ENCODE measurements at regions not wholly inside any gene's neighbourhood (a gene's known extent, or its start where the extent isn't known, plus 50 kb on each side); places are given as distances from the start of the nearest gene placed in this dataset.

DNA sequence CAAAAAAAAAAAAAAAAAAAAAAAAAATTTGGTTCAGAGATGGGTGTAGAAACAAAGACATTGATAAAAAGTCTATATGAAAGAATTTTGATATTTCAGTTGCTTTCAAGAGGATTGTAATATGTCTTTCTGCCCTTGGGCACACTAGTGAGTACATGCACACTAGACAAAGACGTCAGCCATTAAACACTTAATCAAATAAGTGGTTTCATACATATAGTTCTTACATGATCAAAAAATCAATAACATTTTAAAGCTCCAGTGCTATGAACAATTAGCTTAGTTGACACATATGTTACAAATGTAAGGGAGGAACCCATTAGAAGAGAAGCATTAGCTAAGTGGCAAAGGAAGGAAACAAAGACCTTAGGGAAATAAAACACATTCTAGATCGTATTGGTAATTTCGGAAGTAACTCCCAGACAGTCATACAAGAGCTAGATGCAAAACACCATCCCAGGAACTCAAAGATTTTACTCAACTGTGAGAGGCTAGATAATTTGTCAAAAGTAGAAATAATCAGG, 84.5 kb upstream of the MAN2A1 start:
- TF ChIP-seq, protein P1, sequence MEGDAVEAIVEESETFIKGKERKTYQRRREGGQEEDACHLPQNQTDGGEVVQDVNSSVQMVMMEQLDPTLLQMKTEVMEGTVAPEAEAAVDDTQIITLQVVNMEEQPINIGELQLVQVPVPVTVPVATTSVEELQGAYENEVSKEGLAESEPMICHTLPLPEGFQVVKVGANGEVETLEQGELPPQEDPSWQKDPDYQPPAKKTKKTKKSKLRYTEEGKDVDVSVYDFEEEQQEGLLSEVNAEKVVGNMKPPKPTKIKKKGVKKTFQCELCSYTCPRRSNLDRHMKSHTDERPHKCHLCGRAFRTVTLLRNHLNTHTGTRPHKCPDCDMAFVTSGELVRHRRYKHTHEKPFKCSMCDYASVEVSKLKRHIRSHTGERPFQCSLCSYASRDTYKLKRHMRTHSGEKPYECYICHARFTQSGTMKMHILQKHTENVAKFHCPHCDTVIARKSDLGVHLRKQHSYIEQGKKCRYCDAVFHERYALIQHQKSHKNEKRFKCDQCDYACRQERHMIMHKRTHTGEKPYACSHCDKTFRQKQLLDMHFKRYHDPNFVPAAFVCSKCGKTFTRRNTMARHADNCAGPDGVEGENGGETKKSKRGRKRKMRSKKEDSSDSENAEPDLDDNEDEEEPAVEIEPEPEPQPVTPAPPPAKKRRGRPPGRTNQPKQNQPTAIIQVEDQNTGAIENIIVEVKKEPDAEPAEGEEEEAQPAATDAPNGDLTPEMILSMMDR (IDR thresholded peaks at IDR 0.05): no peak
- TF ChIP-seq EZH2 (IDR thresholded peaks at IDR 0.05): no peak
- TF ChIP-seq EZH2phosphoT487 (IDR thresholded peaks at IDR 0.05): no peak
